MM.1S (cell line): ENCODE measurements at regions not wholly inside any gene's neighbourhood (a gene's known extent, or its start where the extent isn't known, plus 50 kb on each side); places are given as distances from the start of the nearest gene placed in this dataset.

Experiments
- DNase-seq: peaks from one replicate; pipeline ENCODE4 v3.0.0-alpha.2; 2015
- H2AFZ ChIP-seq: fragments of 300-600 bp; sonication (generic); 2 replicates; pipeline ENCODE4 v1.6.0; 2016; ENCODE audit warnings: antibody characterized with exemption, low read length
- H3F3A ChIP-seq: fragments of 300-600 bp; sonication (generic); 2 replicates; pipeline ENCODE4 v1.6.1; 2016; ENCODE audit warnings: mild to moderate bottlenecking, antibody characterized with exemption, low read length, moderate library complexity, mixed read lengths; ENCODE audit not compliant: insufficient read depth
- H3K27ac ChIP-seq: fragments of 300-600 bp; sonication (generic); 2 replicates; pipeline ENCODE4 v1.5.1; 2016; ENCODE audit warnings: mild to moderate bottlenecking, low read length
- H3K27me3 ChIP-seq: fragments of 300-600 bp; sonication (generic); replicated peaks from 2 replicates; pipeline ENCODE4 v1.6.0; 2016; ENCODE audit warnings: low read length; ENCODE audit not compliant: insufficient read depth
- H3K36me3 ChIP-seq: fragments of 300-600 bp; sonication (generic); replicated peaks from 2 replicates; pipeline ENCODE4 v1.6.1; 2016; ENCODE audit warnings: mild to moderate bottlenecking, low read length, mixed read lengths; ENCODE audit not compliant: insufficient read depth
- H3K4me1 ChIP-seq: fragments of 300-600 bp; sonication (generic); 2 replicates; pipeline ENCODE4 v1.6.1; 2016; ENCODE audit warnings: low read length, mixed read lengths
- H3K4me2 ChIP-seq: fragments of 300-600 bp; sonication (generic); 2 replicates; pipeline ENCODE4 v1.6.0; 2016; ENCODE audit warnings: low read depth, low read length
- H3K4me3 ChIP-seq: fragments of 300-600 bp; sonication (generic); 2 replicates; pipeline ENCODE4 v1.5.1; 2016; ENCODE audit warnings: low read length, mixed read lengths
- H3K79me2 ChIP-seq: fragments of 300-600 bp; sonication (generic); 2 replicates; pipeline ENCODE4 v1.6.1; 2016; ENCODE audit warnings: mixed run types, low read length, mixed read lengths
- H3K9ac ChIP-seq: fragments of 300-600 bp; sonication (generic); 2 replicates; pipeline ENCODE4 v1.6.1; 2016; ENCODE audit warnings: low read length, mixed read lengths
- H3K9me2 ChIP-seq: fragments of 300-600 bp; sonication (generic); replicated peaks from 2 replicates; pipeline ENCODE4 v1.6.1; 2016; ENCODE audit warnings: mild to moderate bottlenecking, low read length, mixed read lengths; ENCODE audit not compliant: insufficient read depth
- H3K9me3 ChIP-seq: fragments of 300-600 bp; sonication (generic); replicated peaks from 2 replicates; pipeline ENCODE4 v1.6.1; 2016; ENCODE audit warnings: mild to moderate bottlenecking, low read length, mixed read lengths; ENCODE audit not compliant: insufficient read depth
- H4K20me1 ChIP-seq: fragments of 300-600 bp; sonication (generic); 2 replicates; pipeline ENCODE4 v1.6.1; 2016; ENCODE audit warnings: mild to moderate bottlenecking, low read length, moderate library complexity, mixed read lengths; ENCODE audit not compliant: insufficient read depth
- EZH2 ChIP-seq: fragments of 300-600 bp; sonication (generic); optimal IDR thresholded peaks from 2 replicates; pipeline ENCODE3; 2017; ENCODE audit warnings: low read depth, mild to moderate bottlenecking, antibody characterized with exemption, low read length, mixed read lengths
- EZH2phosphoT487 ChIP-seq: fragments of 300-600 bp; sonication (generic); IDR thresholded peaks from 2 replicates; pipeline ENCODE4 v1.6.1; 2018; ENCODE audit warnings: antibody characterized with exemption, low read length
- TF ChIP-seq, protein P1 (sequence below): fragments of 300-600 bp; sonication (generic); IDR thresholded peaks from 2 replicates; pipeline ENCODE4 v1.5.1; 2016; ENCODE audit warnings: antibody characterized with exemption, low read length, mixed read lengths

GRCh38 chr5:8714861-8715260 is 831.0 kb downstream of the SEMA5A start:
- no peak overlapping the region for H3K27ac ChIP-seq
- no peaks in the 10 kb centered on the region for H3K36me3 ChIP-seq
- H3K27me3 ChIP-seq, result no peaks in the 10 kb centered on the region
- H3K79me2 ChIP-seq, result no peaks in the 10 kb centered on the region
- no peaks in the 10 kb centered on the region for H3K4me1 ChIP-seq
- TF ChIP-seq, protein P1, sequence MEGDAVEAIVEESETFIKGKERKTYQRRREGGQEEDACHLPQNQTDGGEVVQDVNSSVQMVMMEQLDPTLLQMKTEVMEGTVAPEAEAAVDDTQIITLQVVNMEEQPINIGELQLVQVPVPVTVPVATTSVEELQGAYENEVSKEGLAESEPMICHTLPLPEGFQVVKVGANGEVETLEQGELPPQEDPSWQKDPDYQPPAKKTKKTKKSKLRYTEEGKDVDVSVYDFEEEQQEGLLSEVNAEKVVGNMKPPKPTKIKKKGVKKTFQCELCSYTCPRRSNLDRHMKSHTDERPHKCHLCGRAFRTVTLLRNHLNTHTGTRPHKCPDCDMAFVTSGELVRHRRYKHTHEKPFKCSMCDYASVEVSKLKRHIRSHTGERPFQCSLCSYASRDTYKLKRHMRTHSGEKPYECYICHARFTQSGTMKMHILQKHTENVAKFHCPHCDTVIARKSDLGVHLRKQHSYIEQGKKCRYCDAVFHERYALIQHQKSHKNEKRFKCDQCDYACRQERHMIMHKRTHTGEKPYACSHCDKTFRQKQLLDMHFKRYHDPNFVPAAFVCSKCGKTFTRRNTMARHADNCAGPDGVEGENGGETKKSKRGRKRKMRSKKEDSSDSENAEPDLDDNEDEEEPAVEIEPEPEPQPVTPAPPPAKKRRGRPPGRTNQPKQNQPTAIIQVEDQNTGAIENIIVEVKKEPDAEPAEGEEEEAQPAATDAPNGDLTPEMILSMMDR, result no peak
- no peak overlapping the region for H3K4me2 ChIP-seq
- H3F3A ChIP-seq, result no peaks in the 10 kb centered on the region
- H3K9me2 ChIP-seq, result no peaks in the 10 kb centered on the region
- H2AFZ ChIP-seq, result no peak overlapping the region
- H3K9ac ChIP-seq, result no peak overlapping the region
- no peaks in the 10 kb centered on the region for H4K20me1 ChIP-seq
- no peaks in the 10 kb centered on the region for H3K9me3 ChIP-seq
- no peak for DNase-seq
- no peak overlapping the region for H3K4me3 ChIP-seq

DNA sequence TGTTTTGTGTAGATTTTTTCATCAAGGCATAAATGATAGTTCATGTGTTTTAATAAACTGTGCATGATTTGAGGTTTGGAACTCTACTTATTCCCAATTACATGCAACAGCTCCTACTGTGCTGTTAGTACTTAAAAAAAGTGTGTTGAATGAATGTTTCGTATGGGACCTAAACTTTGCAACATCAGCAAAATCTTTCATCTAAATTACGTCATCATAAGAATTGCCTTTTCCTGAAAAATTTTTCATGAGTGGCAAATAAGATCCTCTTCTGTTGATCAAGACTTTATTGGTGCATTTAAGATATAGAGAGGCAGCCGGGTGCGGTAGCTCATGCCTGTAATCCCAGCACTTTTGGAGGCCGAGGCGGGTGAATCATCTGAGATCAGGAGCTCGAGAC is 826.1 kb downstream of the SEMA5A start:
- Histone ChIP-seq H3K79me2 (no peaks in the 10 kb centered on the region), H3K27ac (no peak overlapping the region), H3K4me1 (no peaks in the 10 kb centered on the region), H3K9ac (no peak overlapping the region), H3K9me2 (no peaks in the 10 kb centered on the region), H3K9me3 (no peaks in the 10 kb centered on the region), H3K4me3 (no peak overlapping the region), H3F3A (no peaks in the 10 kb centered on the region), H3K27me3 (no peaks in the 10 kb centered on the region), H3K4me2 (no peak overlapping the region), H4K20me1 (no peaks in the 10 kb centered on the region), H3K36me3 (no peaks in the 10 kb centered on the region), H2AFZ (no peak overlapping the region)
- DNase-seq, result no peak
- TF ChIP-seq EZH2phosphoT487 (no peak), EZH2 (no peak)
- TF ChIP-seq, protein P1, result no peak

- no peaks in the 10 kb centered on the region for H3K9me3 ChIP-seq
- no peaks in the 10 kb centered on the region for H3F3A ChIP-seq
- H3K79me2 ChIP-seq, result no peaks in the 10 kb centered on the region
- no peak overlapping the region for H3K4me3 ChIP-seq
- no peak overlapping the region for H3K9ac ChIP-seq
- no peak for DNase-seq
- no peak overlapping the region for H3K4me2 ChIP-seq
- H3K27ac ChIP-seq, result no peak overlapping the region
- no peaks in the 10 kb centered on the region for H3K27me3 ChIP-seq
- TF ChIP-seq, protein P1, result no peak
- TF ChIP-seq EZH2 (no peak), EZH2phosphoT487 (no peak)
- H3K36me3 ChIP-seq, result no peaks in the 10 kb centered on the region
- H3K9me2 ChIP-seq, result no peaks in the 10 kb centered on the region
- H2AFZ ChIP-seq, result no peak overlapping the region
- no peaks in the 10 kb centered on the region for H4K20me1 ChIP-seq
- no peaks in the 10 kb centered on the region for H3K4me1 ChIP-seq
Observed at GRCh38 chr5:8720506-8720905, 825.4 kb downstream of the SEMA5A start.

- no peak overlapping the region for H3K27ac ChIP-seq
- no peak overlapping the region for H3K4me2 ChIP-seq
- TF ChIP-seq EZH2, result no peak
- TF ChIP-seq, protein P1, result no peak
- TF ChIP-seq EZH2phosphoT487, result no peak
- no peaks in the 10 kb centered on the region for H3K9me3 ChIP-seq
- no peaks in the 10 kb centered on the region for H3K79me2 ChIP-seq
- H2AFZ ChIP-seq, result no peak overlapping the region
- no peaks in the 10 kb centered on the region for H3K4me1 ChIP-seq
- no peaks in the 10 kb centered on the region for H3K9me2 ChIP-seq
- H3K27me3 ChIP-seq, result no peaks in the 10 kb centered on the region
- H3K9ac ChIP-seq, result no peak overlapping the region
- no peaks in the 10 kb centered on the region for H3K36me3 ChIP-seq
- no peak for DNase-seq
- H4K20me1 ChIP-seq, result no peaks in the 10 kb centered on the region
- H3K4me3 ChIP-seq, result no peak overlapping the region
- no peaks in the 10 kb centered on the region for H3F3A ChIP-seq
Observed at GRCh38 chr5:8721536-8721935, 824.3 kb downstream of the SEMA5A start.
